GM21360 (cell line): ENCODE measurements at regions not wholly inside any gene's neighbourhood (a gene's known extent, or its start where the extent isn't known, plus 50 kb on each side); places are given as distances from the start of the nearest gene placed in this dataset.
A peak's percentile ranks its signal among the peaks of the same experiment; 100 is the strongest.

ENCODE experiments used
- ATAC-seq: cut with Tn5 transposase; IDR thresholded peaks from one replicate; pipeline ENCODE4 v1.9.1; 2021; ENCODE audit warnings: mild to moderate bottlenecking, moderate library complexity; ENCODE audit not compliant: unreplicated experiment

GRCh38 chr15:69955240-69955894, 142.3 kb downstream of the TLE3 start:
- no peak for ATAC-seq

- ATAC-seq, result no peak
Observed at GRCh38 chr15:69956417-69956816, 141.3 kb downstream of the TLE3 start.

GRCh38 chr15:69957175-69957574, 140.5 kb downstream of the TLE3 start:
- no peak for ATAC-seq

GRCh38 chr15:69958496-69959084, 139.1 kb downstream of the TLE3 start:
- no peak for ATAC-seq

GRCh38 chr15:69962561-69962960, 135.2 kb downstream of the TLE3 start:
- no peak for ATAC-seq

- no peak for ATAC-seq
Observed at GRCh38 chr15:69963385-69963784, 134.3 kb downstream of the TLE3 start.

GRCh38 chr15:69971771-69972170, 125.9 kb downstream of the TLE3 start:
- ATAC-seq, result no peak

GRCh38 chr15:69972436-69972835, 125.3 kb downstream of the TLE3 start:
- ATAC-seq, result no peak

GRCh38 chr15:69973102-69973714, 124.5 kb downstream of the TLE3 start:
- ATAC-seq, result no peak

- no peak for ATAC-seq
Observed at GRCh38 chr15:69973880-69974279, 123.8 kb downstream of the TLE3 start.

GRCh38 chr15:69974321-69974720, 123.4 kb downstream of the TLE3 start:
- no peak for ATAC-seq

- no peak for ATAC-seq
Observed at GRCh38 chr15:69976366-69976994, 121.2 kb downstream of the TLE3 start.

- ATAC-seq, result no peak
Observed at GRCh38 chr15:69978603-69979002, 119.1 kb downstream of the TLE3 start.

- no peak for ATAC-seq
Observed at GRCh38 chr15:69979262-69979661, 118.5 kb downstream of the TLE3 start.

- ATAC-seq, result peak; percentile 70
Observed at GRCh38 chr15:69979783-69980182, 117.9 kb downstream of the TLE3 start.

- peak; percentile 14 for ATAC-seq
Observed at GRCh38 chr15:69980341-69981059, 117.2 kb downstream of the TLE3 start.

GRCh38 chr15:69982037-69982436, 115.7 kb downstream of the TLE3 start:
- ATAC-seq, result no peak

- no peak for ATAC-seq
Observed at GRCh38 chr15:69983696-69984265, 113.9 kb downstream of the TLE3 start.

- ATAC-seq, result no peak
Observed at GRCh38 chr15:69987492-69988489, 109.9 kb downstream of the TLE3 start.
